WI38 (cell line): ENCODE measurements at regions not wholly inside any gene's neighbourhood (a gene's known extent, or its start where the extent isn't known, plus 50 kb on each side); places are given as distances from the start of the nearest gene placed in this dataset.

ENCODE experiments used
- H3K4me3 ChIP-seq: 2 replicates; pipeline ENCODE4 v1.5.1; 2011; ENCODE audit warnings: low read depth, mild to moderate bottlenecking, control low read depth, low read length
- TF ChIP-seq, protein P1 (sequence below): IDR thresholded peaks from 2 replicates; pipeline ENCODE4 v1.5.1; 2012; ENCODE audit warnings: low read depth, mild to moderate bottlenecking, control low read depth, low read length

- TF ChIP-seq, protein P1, sequence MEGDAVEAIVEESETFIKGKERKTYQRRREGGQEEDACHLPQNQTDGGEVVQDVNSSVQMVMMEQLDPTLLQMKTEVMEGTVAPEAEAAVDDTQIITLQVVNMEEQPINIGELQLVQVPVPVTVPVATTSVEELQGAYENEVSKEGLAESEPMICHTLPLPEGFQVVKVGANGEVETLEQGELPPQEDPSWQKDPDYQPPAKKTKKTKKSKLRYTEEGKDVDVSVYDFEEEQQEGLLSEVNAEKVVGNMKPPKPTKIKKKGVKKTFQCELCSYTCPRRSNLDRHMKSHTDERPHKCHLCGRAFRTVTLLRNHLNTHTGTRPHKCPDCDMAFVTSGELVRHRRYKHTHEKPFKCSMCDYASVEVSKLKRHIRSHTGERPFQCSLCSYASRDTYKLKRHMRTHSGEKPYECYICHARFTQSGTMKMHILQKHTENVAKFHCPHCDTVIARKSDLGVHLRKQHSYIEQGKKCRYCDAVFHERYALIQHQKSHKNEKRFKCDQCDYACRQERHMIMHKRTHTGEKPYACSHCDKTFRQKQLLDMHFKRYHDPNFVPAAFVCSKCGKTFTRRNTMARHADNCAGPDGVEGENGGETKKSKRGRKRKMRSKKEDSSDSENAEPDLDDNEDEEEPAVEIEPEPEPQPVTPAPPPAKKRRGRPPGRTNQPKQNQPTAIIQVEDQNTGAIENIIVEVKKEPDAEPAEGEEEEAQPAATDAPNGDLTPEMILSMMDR: no peak
These were observed 213.4 kb upstream of the RASGEF1B start for GRCh38 chr4:81685104-81685503.

DNA sequence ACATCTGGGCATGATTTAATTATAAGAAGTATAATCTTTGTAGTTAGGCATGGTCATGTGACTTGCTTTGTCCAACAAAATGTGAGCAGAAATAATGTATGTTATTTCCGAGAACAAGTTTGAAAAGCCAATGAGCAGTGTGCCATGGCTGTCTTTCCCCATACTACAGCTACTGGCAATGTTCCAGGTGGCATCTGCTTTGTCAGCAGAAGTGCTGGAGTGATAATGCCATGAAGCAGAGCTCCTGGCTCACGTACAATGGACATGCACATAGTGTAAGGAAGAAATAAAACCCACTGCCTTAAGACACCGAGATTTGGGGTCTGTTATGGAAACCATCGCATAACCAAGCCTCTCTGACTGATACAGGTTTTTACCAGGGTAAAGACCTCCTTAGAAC lies 212.6 kb upstream of the RASGEF1B start:
- TF ChIP-seq, protein P1: no peak
- H3K4me3 ChIP-seq: no peak overlapping the region

More at GRCh38 chr4:81685104-81685503, 213.4 kb upstream of the RASGEF1B start:
- no peak overlapping the region for H3K4me3 ChIP-seq

GRCh38 chr4:81682492-81682891 lies 210.8 kb upstream of the RASGEF1B start:
- no peak overlapping the region for H3K4me3 ChIP-seq
- TF ChIP-seq, protein P1: no peak

GRCh38 chr4:81679315-81679714 lies 207.6 kb upstream of the RASGEF1B start:
- H3K4me3 ChIP-seq: no peak overlapping the region
- TF ChIP-seq, protein P1: no peak

GRCh38 chr4:81678801-81679200 lies 207.1 kb upstream of the RASGEF1B start:
- TF ChIP-seq, protein P1: no peak
- H3K4me3 ChIP-seq: no peak overlapping the region

- no peak overlapping the region for H3K4me3 ChIP-seq
- TF ChIP-seq, protein P1: 0 out of 2 replicates have a peak, but pooled peaks have one; percentile 2
These were observed 204.8 kb upstream of the RASGEF1B start for GRCh38 chr4:81676537-81676936.

DNA sequence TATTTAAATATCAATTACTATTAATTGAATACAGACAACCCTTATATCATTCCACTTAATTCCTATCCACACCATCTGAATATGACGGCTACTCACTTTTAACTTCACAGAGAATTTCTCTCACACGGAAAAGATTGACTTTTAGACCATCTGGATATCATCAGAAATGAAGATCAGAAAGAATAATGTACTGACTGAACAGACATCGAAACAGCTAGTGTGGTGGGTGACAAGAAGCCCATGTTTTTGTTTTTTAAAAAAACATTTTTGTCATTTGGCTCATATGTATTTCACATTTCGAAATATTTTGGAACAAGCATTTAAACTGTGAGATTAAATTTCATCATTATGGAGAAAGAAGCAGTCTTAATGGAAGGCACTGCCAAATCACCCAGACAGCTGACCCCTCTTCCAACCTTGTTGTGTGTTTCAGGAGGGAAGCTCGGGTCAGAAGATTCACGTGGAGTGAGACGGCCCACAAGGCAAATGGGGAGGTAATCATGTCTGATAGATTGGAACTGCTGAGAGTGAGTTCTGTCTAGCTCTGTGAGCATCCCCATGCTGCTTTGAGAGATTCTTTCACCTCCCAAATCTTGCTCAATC lies 204.2 kb upstream of the RASGEF1B start:
- TF ChIP-seq, protein P1: no peak
- no peak overlapping the region for H3K4me3 ChIP-seq
